Activated CD4-positive, alpha-beta T cell treated with anti-CD3 and anti-CD28 coated beads, Interleukin-2, amount 10 ng/mL, durations not matched to agents 24 days and 14 days (primary cell): ENCODE measurements at regions not wholly inside any gene's neighbourhood (a gene's known extent, or its start where the extent isn't known, plus 50 kb on each side); places are given as distances from the start of the nearest gene placed in this dataset.

Experiments used
- DNase-seq: peaks from one replicate; pipeline ENCODE4 v3.0.0; 2022
- H3K27ac Mint-ChIP-seq: one replicate; pipeline ENCODE4 v1.8.0; 2022; ENCODE audit warnings: mild to moderate bottlenecking, mixed read lengths
- H3K27me3 Mint-ChIP-seq: one replicate; pipeline ENCODE4 v1.8.0; 2022; ENCODE audit warnings: mixed read lengths
- H3K36me3 Mint-ChIP-seq: one replicate; pipeline ENCODE4 v1.8.0; 2022; ENCODE audit warnings: low read depth, mild to moderate bottlenecking, mixed read lengths
- H3K4me1 Mint-ChIP-seq: one replicate; pipeline ENCODE4 v1.8.0; 2021; ENCODE audit warnings: mixed read lengths
- H3K4me3 Mint-ChIP-seq: one replicate; pipeline ENCODE4 v1.8.0; 2022; ENCODE audit warnings: mild to moderate bottlenecking, moderate library complexity, mixed read lengths
- H3K9me3 Mint-ChIP-seq: one replicate; pipeline ENCODE4 v1.8.0; 2021; ENCODE audit warnings: mixed read lengths
- intact Hi-C: fragments of 100-400 bp; cut with micrococcal nuclease; formaldehyde crosslinking; loops from one replicate; pipeline ENCODE4 v1.15.1; 2023

DNA sequence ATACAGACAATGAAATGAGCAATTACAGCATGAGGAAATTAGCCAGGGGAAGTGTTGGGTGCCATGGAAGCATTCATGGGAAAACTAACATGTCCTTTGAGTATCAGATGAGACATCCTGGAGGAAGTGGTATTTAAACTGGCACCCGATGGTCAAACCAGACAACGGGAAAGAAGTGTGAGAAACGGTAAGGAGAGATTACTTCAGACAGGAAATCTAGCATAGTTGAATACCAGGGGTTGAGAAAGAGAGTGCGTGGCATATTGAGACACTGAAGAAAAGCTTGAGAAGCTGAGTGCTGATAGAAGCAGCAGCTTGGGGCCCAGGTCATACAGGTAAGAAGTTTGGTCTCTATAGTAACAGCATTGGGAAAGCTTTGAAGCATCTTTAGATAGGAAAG, 175.3 kb downstream of the C11orf87 start:
- DNase-seq = no peak
- intact Hi-C loops = no loop called here
- no peak overlapping the region for H3K27ac Mint-ChIP-seq
- no peak overlapping the region for H3K4me3 Mint-ChIP-seq
- H3K27me3 Mint-ChIP-seq = no peaks in the 10 kb centered on the region
- no peaks in the 10 kb centered on the region for H3K9me3 Mint-ChIP-seq
- no peaks in the 10 kb centered on the region for H3K4me1 Mint-ChIP-seq
- no peaks in the 10 kb centered on the region for H3K36me3 Mint-ChIP-seq

DNA sequence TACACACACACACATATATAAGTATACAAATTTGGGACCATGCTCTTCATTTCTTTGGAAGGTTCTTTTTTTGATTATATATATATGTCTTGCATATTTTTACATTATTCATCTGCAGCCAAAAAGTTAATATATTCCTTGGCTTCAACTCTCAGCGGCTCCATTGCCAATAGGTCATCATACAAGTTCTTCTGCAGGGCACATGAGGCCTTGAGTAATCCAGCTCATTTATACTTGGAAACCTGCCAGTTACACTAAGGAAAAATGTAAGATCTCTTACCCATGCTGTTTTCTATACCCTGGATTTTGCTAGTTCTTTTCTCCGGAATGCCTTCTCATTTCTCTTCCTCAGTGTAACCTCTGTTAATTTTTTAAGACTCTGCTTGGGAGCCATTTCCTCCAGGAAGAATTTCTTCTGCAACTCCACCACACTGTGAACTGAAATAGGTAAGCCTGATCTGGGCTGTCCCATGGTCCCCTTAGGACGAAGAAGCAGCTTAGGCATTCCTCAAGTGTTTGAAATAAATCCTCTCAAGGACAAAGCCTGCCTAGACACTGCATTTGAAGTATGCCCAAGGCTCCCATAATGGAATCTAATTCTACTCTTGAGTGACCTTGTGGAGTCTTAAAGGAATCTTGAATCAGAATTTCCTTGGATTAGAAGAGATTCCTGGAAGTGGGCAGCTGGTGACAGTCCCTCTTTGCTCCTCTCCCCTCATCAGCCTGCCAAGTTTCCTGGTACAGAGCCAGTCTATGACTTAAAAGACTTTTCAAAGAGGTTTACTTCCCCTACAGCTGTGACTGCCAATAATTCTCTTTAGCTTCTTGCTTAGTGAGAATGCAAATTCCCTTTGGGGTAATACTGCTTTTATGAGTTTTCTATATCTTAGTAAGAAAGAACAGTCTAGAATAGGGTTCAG, 182.8 kb downstream of the C11orf87 start:
- no peak overlapping the region for H3K27ac Mint-ChIP-seq
- intact Hi-C loops = no loop called here
- no peak overlapping the region for H3K4me3 Mint-ChIP-seq
- H3K9me3 Mint-ChIP-seq = no peaks in the 10 kb centered on the region
- no peaks in the 10 kb centered on the region for H3K4me1 Mint-ChIP-seq
- H3K27me3 Mint-ChIP-seq = no peaks in the 10 kb centered on the region
- no peak for DNase-seq
- no peaks in the 10 kb centered on the region for H3K36me3 Mint-ChIP-seq

DNA sequence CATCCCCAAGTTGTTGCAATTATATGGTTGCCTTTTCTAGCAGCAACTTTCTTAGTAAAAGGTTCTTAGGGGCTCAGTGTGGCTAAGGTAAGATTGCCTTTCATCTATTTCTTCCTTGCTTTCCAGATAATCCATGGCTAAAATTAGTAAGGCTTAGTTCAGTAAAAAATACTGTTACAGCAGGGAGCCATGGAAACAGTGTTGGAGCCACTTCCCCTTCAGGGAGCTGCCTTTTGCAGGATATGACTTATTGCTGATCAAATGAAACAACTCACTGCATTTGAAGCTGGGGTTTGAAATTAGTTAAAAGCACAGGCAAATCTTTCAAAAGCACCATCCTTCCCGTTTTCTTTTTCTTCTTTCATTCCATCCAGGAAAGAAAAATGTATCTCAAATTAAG, 184.3 kb downstream of the C11orf87 start:
- no peaks in the 10 kb centered on the region for H3K9me3 Mint-ChIP-seq

DNA sequence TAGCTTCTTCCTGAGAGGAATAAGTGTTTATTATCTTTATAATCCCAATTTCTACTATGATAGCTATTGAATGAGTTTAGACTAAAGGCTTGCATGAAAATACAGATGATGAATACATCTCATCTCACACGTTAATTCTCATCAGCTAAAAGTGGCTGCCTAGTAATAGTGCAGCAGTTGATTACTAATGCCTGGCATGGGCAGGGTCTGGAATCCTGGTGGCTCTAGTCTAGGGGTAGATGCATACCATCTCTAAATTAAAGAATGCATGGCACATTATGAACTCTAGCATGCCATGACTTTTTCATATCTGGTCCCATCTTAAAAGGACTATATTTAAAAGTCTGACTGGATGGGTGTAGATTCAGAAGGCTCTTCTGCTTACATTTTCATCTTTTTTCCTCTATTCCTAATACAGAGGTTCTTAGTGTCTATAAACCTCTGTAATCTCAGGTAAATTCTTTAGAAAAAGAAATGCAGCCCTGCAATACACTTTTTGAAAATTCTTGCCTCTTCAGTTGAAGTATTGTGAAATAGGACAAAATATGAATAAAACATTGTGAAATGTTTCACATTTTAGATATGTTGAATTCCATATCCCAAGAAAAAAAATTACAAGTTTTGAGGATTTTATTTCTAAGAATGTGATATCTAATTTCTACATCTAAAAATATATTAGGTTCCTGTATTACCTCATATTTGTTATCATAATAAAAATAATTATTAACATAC, 187.6 kb downstream of the C11orf87 start:
- H3K27me3 Mint-ChIP-seq = no peaks in the 10 kb centered on the region
- no peak overlapping the region for H3K27ac Mint-ChIP-seq
- no peaks in the 10 kb centered on the region for H3K36me3 Mint-ChIP-seq
- DNase-seq = no peak
- H3K4me3 Mint-ChIP-seq = no peak overlapping the region
- no peaks in the 10 kb centered on the region for H3K4me1 Mint-ChIP-seq
- no peaks in the 10 kb centered on the region for H3K9me3 Mint-ChIP-seq
- intact Hi-C loops = no loop called here

More for the DNA sequence above, 184.3 kb downstream of the C11orf87 start:
- H3K4me3 Mint-ChIP-seq = no peak overlapping the region
- H3K4me1 Mint-ChIP-seq = no peaks in the 10 kb centered on the region
- H3K36me3 Mint-ChIP-seq = no peaks in the 10 kb centered on the region
- H3K27ac Mint-ChIP-seq = no peak overlapping the region
- intact Hi-C loops = no loop called here
- no peak for DNase-seq
- H3K27me3 Mint-ChIP-seq = no peaks in the 10 kb centered on the region

DNA sequence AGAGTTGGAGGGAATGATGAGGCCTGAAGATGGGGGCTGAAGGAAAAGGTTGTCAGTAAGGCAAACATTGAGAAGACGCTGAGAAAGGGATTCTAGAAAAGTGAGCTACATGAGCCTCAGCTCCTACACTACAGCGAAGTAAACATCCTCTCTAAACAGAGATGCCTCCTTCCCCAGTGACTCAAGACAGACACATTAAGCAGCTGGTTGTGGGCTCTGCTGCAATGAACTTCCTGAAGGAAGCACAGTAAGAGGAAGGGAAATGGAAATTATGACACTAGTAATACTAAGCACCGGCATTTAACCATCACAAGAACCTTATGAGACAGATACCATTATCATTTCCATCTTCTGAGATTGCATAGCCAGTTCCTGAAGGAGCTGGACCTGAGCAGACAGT, 190.5 kb downstream of the C11orf87 start:
- H3K27me3 Mint-ChIP-seq = no peaks in the 10 kb centered on the region
- H3K9me3 Mint-ChIP-seq = no peaks in the 10 kb centered on the region
- no peak overlapping the region for H3K27ac Mint-ChIP-seq
- H3K4me1 Mint-ChIP-seq = no peaks in the 10 kb centered on the region
- no peak for DNase-seq
- intact Hi-C loops = no loop called here
- H3K36me3 Mint-ChIP-seq = no peaks in the 10 kb centered on the region
- H3K4me3 Mint-ChIP-seq = no peak overlapping the region

DNA sequence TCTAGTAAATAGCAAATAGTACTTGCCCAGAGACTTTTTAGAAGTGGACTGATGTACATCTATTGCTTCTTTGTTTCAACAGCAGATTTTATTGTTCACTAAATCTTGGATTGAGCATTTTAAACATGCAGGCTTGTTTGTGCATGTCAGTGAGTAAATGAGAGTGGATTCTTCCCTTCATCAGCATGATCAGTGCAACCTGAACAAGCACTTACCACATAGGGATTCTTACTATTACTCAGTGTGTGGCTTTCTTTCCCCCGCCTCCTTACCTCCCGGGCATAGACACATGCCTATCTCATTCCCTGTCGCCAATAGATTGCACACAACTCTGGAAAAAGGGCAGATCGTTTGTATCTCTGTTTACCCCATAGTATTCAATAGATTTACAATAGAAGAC, 197.5 kb downstream of the C11orf87 start:
- no peaks in the 10 kb centered on the region for H3K4me1 Mint-ChIP-seq

DNA sequence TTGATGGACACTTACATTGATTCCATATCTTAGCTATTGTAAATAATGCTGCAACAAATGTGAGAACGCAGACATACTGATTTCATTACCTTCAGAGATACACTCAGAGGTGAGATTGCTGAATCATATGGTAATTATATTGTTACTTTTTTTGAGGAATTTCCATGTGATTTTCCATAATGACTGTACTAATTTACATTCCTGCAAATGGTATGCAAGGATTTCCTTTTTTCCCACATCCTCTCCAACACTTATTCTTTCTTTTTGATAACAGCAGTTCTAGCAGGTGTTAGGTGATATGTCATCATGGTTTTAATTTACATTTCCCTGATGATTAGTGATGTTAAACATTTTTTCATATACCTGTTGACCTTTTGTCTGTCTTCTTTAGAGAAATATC, 207.7 kb downstream of the C11orf87 start:
- no peak for DNase-seq
- Mint-ChIP-seq H3K27ac (no peak overlapping the region), H3K4me3 (no peak overlapping the region), H3K4me1 (no peaks in the 10 kb centered on the region), H3K9me3 (no peaks in the 10 kb centered on the region), H3K36me3 (no peaks in the 10 kb centered on the region), H3K27me3 (no peaks in the 10 kb centered on the region)
- intact Hi-C loops = no loop called here

More for the DNA sequence above, 197.5 kb downstream of the C11orf87 start:
- Mint-ChIP-seq H3K36me3 (no peaks in the 10 kb centered on the region), H3K9me3 (peaks cover 7% of the 10 kb centered on the region), H3K4me3 (no peak overlapping the region), H3K27me3 (no peaks in the 10 kb centered on the region), H3K27ac (no peak overlapping the region)
- intact Hi-C loops = no loop called here
- DNase-seq = no peak

DNA sequence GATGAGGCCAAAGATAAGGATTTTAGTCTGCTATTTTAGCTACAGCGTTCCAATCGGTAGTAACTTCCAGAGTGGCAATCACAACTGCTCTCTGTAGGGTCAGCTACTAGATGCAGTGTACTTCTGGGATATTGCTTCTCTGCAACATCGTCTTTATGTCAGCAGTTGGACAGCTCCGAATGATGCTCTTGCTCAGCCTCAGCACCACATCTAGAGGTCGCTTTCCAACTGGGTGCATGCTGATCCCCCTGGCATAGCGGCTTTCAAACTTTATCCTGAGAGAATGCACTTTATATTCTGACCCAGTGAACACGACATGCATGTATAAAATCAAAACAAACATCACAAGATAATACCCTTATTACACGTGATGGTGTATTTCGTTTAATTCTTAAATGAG, 219.6 kb downstream of the C11orf87 start:
- no peak overlapping the region for H3K27ac Mint-ChIP-seq
- H3K4me3 Mint-ChIP-seq = no peak overlapping the region
- intact Hi-C loops = no loop called here
- no peaks in the 10 kb centered on the region for H3K36me3 Mint-ChIP-seq
- no peaks in the 10 kb centered on the region for H3K4me1 Mint-ChIP-seq
- DNase-seq = no peak
- no peaks in the 10 kb centered on the region for H3K9me3 Mint-ChIP-seq
- H3K27me3 Mint-ChIP-seq = no peaks in the 10 kb centered on the region

DNA sequence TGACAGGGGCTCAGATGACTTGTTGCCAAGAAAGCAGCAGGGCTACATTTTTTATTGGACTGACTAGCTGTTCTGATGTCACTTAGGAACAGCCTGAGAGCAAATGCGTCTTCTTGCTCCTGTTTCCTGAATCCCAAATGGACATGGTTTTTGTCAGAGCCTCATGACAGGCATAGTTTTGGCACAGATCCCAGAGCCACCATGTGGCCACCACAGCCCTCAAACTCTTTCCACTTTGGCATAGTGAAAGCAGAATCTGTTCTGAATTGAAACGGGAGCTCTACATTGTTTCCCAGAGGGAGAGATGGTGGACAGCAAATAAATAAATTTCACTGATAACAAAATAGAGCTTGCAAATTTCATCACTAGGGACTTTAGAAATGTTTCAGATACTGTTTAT, 222.2 kb downstream of the C11orf87 start:
- no peaks in the 10 kb centered on the region for H3K27me3 Mint-ChIP-seq

DNA sequence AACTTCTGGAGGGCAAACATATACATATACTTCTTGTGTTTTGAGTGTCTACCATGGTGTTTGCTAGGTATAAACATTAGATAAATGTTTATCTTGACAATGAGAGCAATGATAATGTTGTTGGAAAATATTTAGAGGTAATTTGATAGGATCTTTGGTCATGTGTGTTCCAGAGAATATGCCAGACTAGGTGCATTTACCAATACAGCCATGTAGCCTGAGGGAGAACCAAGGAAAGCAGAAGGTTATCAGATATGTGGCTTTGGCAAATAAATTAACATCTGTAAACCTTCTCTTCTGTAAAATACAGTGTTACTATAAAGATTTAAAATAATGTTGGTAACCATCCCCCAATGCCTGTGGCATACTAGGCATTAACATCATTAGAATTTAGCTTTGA, 226.8 kb downstream of the C11orf87 start:
- no peak overlapping the region for H3K4me3 Mint-ChIP-seq
- H3K4me1 Mint-ChIP-seq = no peaks in the 10 kb centered on the region
- no peaks in the 10 kb centered on the region for H3K9me3 Mint-ChIP-seq
- DNase-seq = no peak
- H3K27ac Mint-ChIP-seq = no peak overlapping the region
- intact Hi-C loops = no loop called here
- no peaks in the 10 kb centered on the region for H3K27me3 Mint-ChIP-seq
- no peaks in the 10 kb centered on the region for H3K36me3 Mint-ChIP-seq

More for the DNA sequence above, 222.2 kb downstream of the C11orf87 start:
- no peak for DNase-seq
- intact Hi-C loops = no loop called here
- H3K36me3 Mint-ChIP-seq = no peaks in the 10 kb centered on the region
- H3K9me3 Mint-ChIP-seq = no peaks in the 10 kb centered on the region
- no peak overlapping the region for H3K4me3 Mint-ChIP-seq
- H3K27ac Mint-ChIP-seq = no peak overlapping the region
- no peaks in the 10 kb centered on the region for H3K4me1 Mint-ChIP-seq

DNA sequence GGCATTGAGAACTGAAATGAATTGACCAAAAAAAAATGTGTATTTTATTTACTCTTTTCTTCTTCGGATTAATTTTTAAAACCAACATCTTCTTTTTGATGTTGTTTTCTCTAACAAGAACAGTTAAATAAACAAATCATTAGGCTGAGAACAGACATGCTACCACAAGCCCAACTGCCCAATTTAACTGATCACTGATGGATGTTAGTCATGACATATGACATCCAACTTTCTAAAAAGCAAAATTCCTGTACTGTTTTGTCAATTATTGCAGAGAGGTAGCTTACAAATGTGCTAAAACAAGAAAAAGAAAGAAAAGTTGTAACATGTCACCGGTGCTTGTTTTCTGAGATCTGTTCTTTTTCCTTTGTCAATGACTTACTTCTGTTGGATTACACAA, 232.1 kb downstream of the C11orf87 start:
- no peak overlapping the region for H3K4me3 Mint-ChIP-seq
- H3K27me3 Mint-ChIP-seq = no peaks in the 10 kb centered on the region
- no peak overlapping the region for H3K27ac Mint-ChIP-seq
- H3K36me3 Mint-ChIP-seq = no peaks in the 10 kb centered on the region
- H3K4me1 Mint-ChIP-seq = no peaks in the 10 kb centered on the region
- no peaks in the 10 kb centered on the region for H3K9me3 Mint-ChIP-seq
- DNase-seq = no peak
- intact Hi-C loops = no loop called here

DNA sequence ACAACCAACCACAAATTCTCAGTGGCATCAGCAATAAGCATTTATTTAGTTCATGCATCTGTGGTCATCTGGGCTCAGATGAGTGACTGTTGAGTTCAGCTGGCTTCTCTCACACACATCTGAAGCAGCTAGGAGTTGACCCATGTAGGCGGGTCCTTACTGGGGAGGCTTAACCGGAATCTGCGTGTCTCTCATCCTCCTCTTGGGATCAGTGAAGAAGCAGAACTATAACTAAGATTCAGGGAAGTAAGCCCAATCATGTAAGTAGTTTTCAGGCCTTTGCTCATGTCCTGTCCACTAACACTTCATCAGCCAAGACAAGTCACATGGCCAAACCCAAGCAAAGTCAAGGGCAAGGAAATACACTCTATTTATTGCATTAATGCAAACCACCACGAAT, 236.2 kb downstream of the C11orf87 start:
- no peak overlapping the region for H3K27ac Mint-ChIP-seq
- no peak overlapping the region for H3K4me3 Mint-ChIP-seq
- no peaks in the 10 kb centered on the region for H3K27me3 Mint-ChIP-seq
- no peaks in the 10 kb centered on the region for H3K9me3 Mint-ChIP-seq
- intact Hi-C loops = no loop called here
- no peak for DNase-seq
- H3K4me1 Mint-ChIP-seq = no peaks in the 10 kb centered on the region
- H3K36me3 Mint-ChIP-seq = no peaks in the 10 kb centered on the region

DNA sequence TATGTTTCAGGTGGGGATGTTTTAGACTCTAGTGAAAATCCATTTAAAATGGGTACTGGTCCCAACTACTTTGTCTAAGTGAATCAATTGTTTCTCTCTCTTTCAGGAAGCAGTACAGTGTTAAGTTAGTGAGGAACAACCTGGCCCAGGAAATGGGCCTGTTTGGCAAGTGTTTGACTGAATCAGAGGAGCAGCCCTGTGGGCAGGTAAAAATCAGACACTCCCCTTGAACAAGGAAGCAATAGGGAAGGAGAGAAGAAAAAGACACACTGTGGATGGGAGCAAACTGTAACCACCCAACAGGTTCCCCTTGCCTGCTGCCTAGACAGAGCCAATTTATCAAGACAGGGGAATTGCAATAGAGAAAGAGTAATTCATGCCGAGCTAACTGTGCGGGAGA, 245.7 kb downstream of the C11orf87 start:
- intact Hi-C loops = no loop called here
- no peak for DNase-seq
- Mint-ChIP-seq H3K27me3 (no peaks in the 10 kb centered on the region), H3K4me1 (no peaks in the 10 kb centered on the region), H3K36me3 (no peaks in the 10 kb centered on the region), H3K4me3 (no peak overlapping the region), H3K9me3 (no peaks in the 10 kb centered on the region), H3K27ac (no peak overlapping the region)

DNA sequence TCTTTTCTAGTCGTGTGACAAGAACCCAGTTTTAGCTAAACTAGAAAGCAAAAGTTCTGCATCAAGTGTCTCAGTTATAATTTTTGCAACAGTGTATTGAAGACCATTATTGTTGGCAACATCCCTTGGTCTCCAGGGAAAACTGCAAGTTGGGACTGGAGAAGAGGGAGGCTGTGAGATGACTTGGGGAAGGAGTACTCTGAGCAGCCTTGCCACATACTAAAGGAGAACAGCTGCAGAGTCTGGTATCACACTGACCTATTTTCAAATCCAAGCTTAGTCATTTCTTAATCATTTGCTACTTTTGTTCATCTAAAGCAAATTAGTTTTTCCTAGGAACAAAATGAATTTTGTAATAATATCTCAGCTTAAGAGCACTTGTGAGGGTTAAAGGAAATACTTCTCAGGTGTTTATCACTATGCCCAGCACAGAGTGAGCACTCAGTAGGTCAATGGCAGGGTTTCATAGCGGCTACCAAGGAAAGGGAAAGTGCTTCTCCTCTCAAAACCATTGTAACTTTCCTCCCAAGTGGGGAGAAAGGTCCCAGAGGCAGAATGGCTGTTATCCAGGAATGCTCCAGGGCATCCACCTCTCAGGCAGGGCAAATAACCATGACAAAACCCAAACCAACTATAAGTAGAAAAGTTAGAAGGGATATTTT, 247.1 kb downstream of the C11orf87 start:
- DNase-seq = no peak
- Mint-ChIP-seq H3K4me1 (no peaks in the 10 kb centered on the region), H3K9me3 (no peaks in the 10 kb centered on the region), H3K36me3 (no peaks in the 10 kb centered on the region), H3K4me3 (no peak overlapping the region), H3K27me3 (no peaks in the 10 kb centered on the region), H3K27ac (no peak overlapping the region)
- intact Hi-C loops = no loop called here
